MM.1S (cell line): ENCODE measurements at regions not wholly inside any gene's neighbourhood (a gene's known extent, or its start where the extent isn't known, plus 50 kb on each side); places are given as distances from the start of the nearest gene placed in this dataset.

ENCODE experiments used
- DNase-seq: peaks from one replicate; pipeline ENCODE4 v3.0.0-alpha.2; 2015
- H2AFZ ChIP-seq: fragments of 300-600 bp; sonication (generic); 2 replicates; pipeline ENCODE4 v1.6.0; 2016; ENCODE audit warnings: antibody characterized with exemption, low read length
- H3F3A ChIP-seq: fragments of 300-600 bp; sonication (generic); 2 replicates; pipeline ENCODE4 v1.6.1; 2016; ENCODE audit warnings: mild to moderate bottlenecking, antibody characterized with exemption, low read length, moderate library complexity, mixed read lengths; ENCODE audit not compliant: insufficient read depth
- H3K27ac ChIP-seq: fragments of 300-600 bp; sonication (generic); 2 replicates; pipeline ENCODE4 v1.5.1; 2016; ENCODE audit warnings: mild to moderate bottlenecking, low read length
- H3K27me3 ChIP-seq: fragments of 300-600 bp; sonication (generic); replicated peaks from 2 replicates; pipeline ENCODE4 v1.6.0; 2016; ENCODE audit warnings: low read length; ENCODE audit not compliant: insufficient read depth
- H3K36me3 ChIP-seq: fragments of 300-600 bp; sonication (generic); replicated peaks from 2 replicates; pipeline ENCODE4 v1.6.1; 2016; ENCODE audit warnings: mild to moderate bottlenecking, low read length, mixed read lengths; ENCODE audit not compliant: insufficient read depth
- H3K4me1 ChIP-seq: fragments of 300-600 bp; sonication (generic); 2 replicates; pipeline ENCODE4 v1.6.1; 2016; ENCODE audit warnings: low read length, mixed read lengths
- H3K4me2 ChIP-seq: fragments of 300-600 bp; sonication (generic); 2 replicates; pipeline ENCODE4 v1.6.0; 2016; ENCODE audit warnings: low read depth, low read length
- H3K4me3 ChIP-seq: fragments of 300-600 bp; sonication (generic); 2 replicates; pipeline ENCODE4 v1.5.1; 2016; ENCODE audit warnings: low read length, mixed read lengths
- H3K79me2 ChIP-seq: fragments of 300-600 bp; sonication (generic); 2 replicates; pipeline ENCODE4 v1.6.1; 2016; ENCODE audit warnings: mixed run types, low read length, mixed read lengths
- H3K9ac ChIP-seq: fragments of 300-600 bp; sonication (generic); 2 replicates; pipeline ENCODE4 v1.6.1; 2016; ENCODE audit warnings: low read length, mixed read lengths
- H3K9me2 ChIP-seq: fragments of 300-600 bp; sonication (generic); replicated peaks from 2 replicates; pipeline ENCODE4 v1.6.1; 2016; ENCODE audit warnings: mild to moderate bottlenecking, low read length, mixed read lengths; ENCODE audit not compliant: insufficient read depth
- H3K9me3 ChIP-seq: fragments of 300-600 bp; sonication (generic); replicated peaks from 2 replicates; pipeline ENCODE4 v1.6.1; 2016; ENCODE audit warnings: mild to moderate bottlenecking, low read length, mixed read lengths; ENCODE audit not compliant: insufficient read depth
- H4K20me1 ChIP-seq: fragments of 300-600 bp; sonication (generic); 2 replicates; pipeline ENCODE4 v1.6.1; 2016; ENCODE audit warnings: mild to moderate bottlenecking, low read length, moderate library complexity, mixed read lengths; ENCODE audit not compliant: insufficient read depth
- EZH2 ChIP-seq: fragments of 300-600 bp; sonication (generic); optimal IDR thresholded peaks from 2 replicates; pipeline ENCODE3; 2017; ENCODE audit warnings: low read depth, mild to moderate bottlenecking, antibody characterized with exemption, low read length, mixed read lengths
- EZH2phosphoT487 ChIP-seq: fragments of 300-600 bp; sonication (generic); IDR thresholded peaks from 2 replicates; pipeline ENCODE4 v1.6.1; 2018; ENCODE audit warnings: antibody characterized with exemption, low read length
- TF ChIP-seq, protein P1 (sequence below): fragments of 300-600 bp; sonication (generic); IDR thresholded peaks from 2 replicates; pipeline ENCODE4 v1.5.1; 2016; ENCODE audit warnings: antibody characterized with exemption, low read length, mixed read lengths

DNA sequence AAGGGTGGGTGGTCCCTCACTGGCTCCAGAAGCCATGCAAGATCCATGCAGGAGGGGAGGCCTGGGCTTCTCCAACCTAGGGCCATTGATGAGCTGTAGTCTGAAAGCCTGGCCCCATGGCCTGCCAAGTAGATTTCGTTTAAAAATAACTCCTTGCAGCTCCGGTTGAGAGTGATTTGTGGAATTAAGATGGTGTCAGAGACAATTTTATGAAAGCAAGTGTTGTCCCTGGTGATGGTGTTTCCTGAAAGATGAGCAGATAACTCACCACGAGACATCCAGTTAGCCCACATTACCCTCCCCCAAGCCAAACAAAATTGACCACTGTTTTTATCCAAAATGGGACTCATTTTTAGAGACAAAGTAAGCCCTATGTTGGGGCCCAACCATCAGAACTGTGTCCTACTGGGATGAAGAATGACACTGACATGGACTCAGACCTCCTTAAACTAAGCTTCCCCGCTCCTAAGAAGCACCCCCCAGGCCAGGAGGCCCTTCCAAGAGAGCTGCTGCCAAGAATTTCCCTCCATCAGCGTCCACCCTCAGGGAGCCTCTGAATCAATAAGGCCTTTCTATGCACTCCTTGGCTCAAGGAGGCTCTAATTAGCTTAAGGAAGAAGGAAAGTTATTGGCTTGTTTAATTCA is 174.2 kb upstream of the NCAM1 start:
- Histone ChIP-seq H3K9me3 (no peaks in the 10 kb centered on the region), H3K9ac (no peak overlapping the region), H3K4me3 (no peak overlapping the region), H3K4me2 (no peak overlapping the region), H3K36me3 (no peaks in the 10 kb centered on the region), H3K27ac (no peak overlapping the region), H2AFZ (no peak overlapping the region), H3K9me2 (no peaks in the 10 kb centered on the region), H4K20me1 (no peaks in the 10 kb centered on the region), H3F3A (no peaks in the 10 kb centered on the region), H3K27me3 (no peaks in the 10 kb centered on the region), H3K79me2 (no peaks in the 10 kb centered on the region), H3K4me1 (no peaks in the 10 kb centered on the region)
- TF ChIP-seq EZH2 = no peak
- TF ChIP-seq, protein P1, sequence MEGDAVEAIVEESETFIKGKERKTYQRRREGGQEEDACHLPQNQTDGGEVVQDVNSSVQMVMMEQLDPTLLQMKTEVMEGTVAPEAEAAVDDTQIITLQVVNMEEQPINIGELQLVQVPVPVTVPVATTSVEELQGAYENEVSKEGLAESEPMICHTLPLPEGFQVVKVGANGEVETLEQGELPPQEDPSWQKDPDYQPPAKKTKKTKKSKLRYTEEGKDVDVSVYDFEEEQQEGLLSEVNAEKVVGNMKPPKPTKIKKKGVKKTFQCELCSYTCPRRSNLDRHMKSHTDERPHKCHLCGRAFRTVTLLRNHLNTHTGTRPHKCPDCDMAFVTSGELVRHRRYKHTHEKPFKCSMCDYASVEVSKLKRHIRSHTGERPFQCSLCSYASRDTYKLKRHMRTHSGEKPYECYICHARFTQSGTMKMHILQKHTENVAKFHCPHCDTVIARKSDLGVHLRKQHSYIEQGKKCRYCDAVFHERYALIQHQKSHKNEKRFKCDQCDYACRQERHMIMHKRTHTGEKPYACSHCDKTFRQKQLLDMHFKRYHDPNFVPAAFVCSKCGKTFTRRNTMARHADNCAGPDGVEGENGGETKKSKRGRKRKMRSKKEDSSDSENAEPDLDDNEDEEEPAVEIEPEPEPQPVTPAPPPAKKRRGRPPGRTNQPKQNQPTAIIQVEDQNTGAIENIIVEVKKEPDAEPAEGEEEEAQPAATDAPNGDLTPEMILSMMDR = no peak
- no peak for TF ChIP-seq EZH2phosphoT487
- DNase-seq = no peak

DNA sequence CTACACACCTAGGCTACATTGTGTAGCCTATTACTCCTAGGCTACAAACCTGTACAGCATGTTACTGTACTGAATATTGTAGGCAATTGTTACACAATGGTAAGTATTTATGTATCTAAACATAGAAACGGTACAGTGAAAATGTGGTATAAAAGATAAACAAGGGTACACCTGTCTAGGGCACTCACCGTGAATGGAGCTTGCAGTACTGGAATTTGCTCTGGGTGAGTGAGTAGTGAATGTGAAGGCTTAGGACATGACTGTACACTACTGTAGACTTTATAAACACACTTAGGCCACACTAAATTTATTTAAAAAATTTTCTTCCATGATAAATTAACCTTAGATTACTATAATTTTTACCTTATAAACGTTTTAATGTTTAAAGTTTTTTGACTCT is 171.7 kb upstream of the NCAM1 start:
- H3K4me3 ChIP-seq = no peak overlapping the region
- no peak overlapping the region for H3K9ac ChIP-seq
- no peaks in the 10 kb centered on the region for H3K9me2 ChIP-seq
- H3K27ac ChIP-seq = no peak overlapping the region
- no peak for DNase-seq
- no peaks in the 10 kb centered on the region for H3K79me2 ChIP-seq
- no peaks in the 10 kb centered on the region for H4K20me1 ChIP-seq
- no peaks in the 10 kb centered on the region for H3K9me3 ChIP-seq
- TF ChIP-seq, protein P1 = no peak
- TF ChIP-seq EZH2 (no peak), EZH2phosphoT487 (no peak)
- H3K4me1 ChIP-seq = no peaks in the 10 kb centered on the region
- H3K36me3 ChIP-seq = no peaks in the 10 kb centered on the region
- H3K27me3 ChIP-seq = no peaks in the 10 kb centered on the region
- H2AFZ ChIP-seq = no peak overlapping the region
- H3K4me2 ChIP-seq = no peak overlapping the region
- no peaks in the 10 kb centered on the region for H3F3A ChIP-seq

DNA sequence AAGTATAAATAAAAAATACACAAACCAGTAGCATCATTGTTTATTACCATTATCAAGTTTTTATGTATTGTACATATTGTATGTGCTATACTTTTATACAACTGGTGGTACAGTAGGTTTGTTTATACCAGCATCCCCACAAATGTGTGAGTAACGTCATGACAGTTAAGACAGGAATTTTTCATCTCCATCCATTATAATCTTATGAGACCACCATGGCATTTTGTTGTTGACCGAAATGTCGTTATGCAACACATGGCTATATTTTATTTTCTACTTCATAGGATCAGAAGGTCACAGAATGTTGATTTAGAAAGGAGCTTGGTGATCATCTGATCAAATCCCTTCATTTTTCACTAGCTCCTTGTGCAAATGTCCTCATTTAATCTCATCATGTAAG is 170.9 kb upstream of the NCAM1 start:
- no peak overlapping the region for H3K27ac ChIP-seq
- TF ChIP-seq EZH2 = no peak
- no peak for TF ChIP-seq EZH2phosphoT487
- TF ChIP-seq, protein P1 = no peak

More for the DNA sequence above, 170.9 kb upstream of the NCAM1 start:
- Histone ChIP-seq H3K4me2 (no peak overlapping the region), H3F3A (no peaks in the 10 kb centered on the region), H3K9me2 (no peaks in the 10 kb centered on the region), H3K9ac (no peak overlapping the region), H4K20me1 (no peaks in the 10 kb centered on the region), H3K27me3 (no peaks in the 10 kb centered on the region), H3K4me1 (no peaks in the 10 kb centered on the region), H3K36me3 (no peaks in the 10 kb centered on the region), H3K9me3 (no peaks in the 10 kb centered on the region), H2AFZ (no peak overlapping the region), H3K4me3 (no peak overlapping the region), H3K79me2 (no peaks in the 10 kb centered on the region)
- DNase-seq = no peak
